Keratinocyte (primary cell): ENCODE measurements at regions not wholly inside any gene's neighbourhood (a gene's known extent, or its start where the extent isn't known, plus 50 kb on each side); places are given as distances from the start of the nearest gene placed in this dataset.
"Not testable (repeated sequence)": the region's sequence is repeated elsewhere in the genome, so short reads cannot be mapped to it uniquely, and the experiment has no call there.

Experiments used
- CTCF ChIP-seq, 3 experiments: IDR thresholded peaks in 1 of 3; conservative IDR thresholded peaks in 1 of 3; optimal IDR thresholded peaks in 1 of 3; 2 replicates in 2 of 3; 3 replicates in 1 of 3; pipeline versions ENCODE3 to v1.5.1; 2011; ENCODE audit warnings: low read length in 3 of 3, mild to moderate bottlenecking in 3 of 3, moderate library complexity in 2 of 3, control low read depth in 1 of 3, inconsistent platforms in 1 of 3; ENCODE audit not compliant: insufficient read depth in 2 of 3; ENCODE audit errors: extremely low read depth in 1 of 3
- EZH2 ChIP-seq: IDR thresholded peaks from one replicate; pipeline ENCODE4 v1.6.1; 2012; ENCODE audit warnings: inconsistent platforms, mild to moderate bottlenecking, low read length, moderate library complexity

- TF ChIP-seq CTCF (optimal IDR thresholded peaks at IDR 0.05 in 1 of 3, IDR thresholded peaks at IDR 0.05 in 1 of 3, conservative IDR thresholded peaks at IDR 0.05 in 1 of 3; ENCODE audit: extremely low read depth in 1 of 3, insufficient read depth in 2 of 3, low read length in 3 of 3); EZH2: not testable (repeated sequence)
These were observed 682.8 kb downstream of the PRIM2 start for GRCh38 chr6:58000233-58000632.
